IPS DF 19.7 (cell line): ENCODE measurements at regions not wholly inside any gene's neighbourhood (a gene's known extent, or its start where the extent isn't known, plus 50 kb on each side); places are given as distances from the start of the nearest gene placed in this dataset.

Source experiments
- DNase-seq: peaks from one replicate; pipeline ENCODE4 v3.0.0-alpha.2; 2013; ENCODE audit warnings: low read depth, low spot score

DNA sequence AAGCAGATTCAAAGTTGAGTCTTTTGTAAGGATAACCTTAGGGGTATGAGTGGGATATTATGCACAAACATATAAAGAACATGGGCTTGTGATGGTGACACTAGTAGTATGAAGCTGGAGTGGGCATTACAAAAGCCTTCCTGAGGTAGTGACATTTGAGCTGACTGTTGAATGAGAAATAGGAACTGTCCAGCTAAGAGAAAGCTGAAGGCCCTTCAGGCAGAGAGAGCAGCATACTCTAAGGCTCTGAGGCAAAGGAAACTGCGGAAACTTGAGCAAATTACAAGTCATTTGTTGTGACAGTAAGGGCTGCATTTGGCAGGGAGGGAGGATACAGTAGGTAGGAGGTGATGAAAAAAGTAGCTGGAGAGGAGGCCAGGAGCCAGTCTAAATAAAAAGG, 190.7 kb upstream of the CD96 start:
- DNase-seq = no peak

DNA sequence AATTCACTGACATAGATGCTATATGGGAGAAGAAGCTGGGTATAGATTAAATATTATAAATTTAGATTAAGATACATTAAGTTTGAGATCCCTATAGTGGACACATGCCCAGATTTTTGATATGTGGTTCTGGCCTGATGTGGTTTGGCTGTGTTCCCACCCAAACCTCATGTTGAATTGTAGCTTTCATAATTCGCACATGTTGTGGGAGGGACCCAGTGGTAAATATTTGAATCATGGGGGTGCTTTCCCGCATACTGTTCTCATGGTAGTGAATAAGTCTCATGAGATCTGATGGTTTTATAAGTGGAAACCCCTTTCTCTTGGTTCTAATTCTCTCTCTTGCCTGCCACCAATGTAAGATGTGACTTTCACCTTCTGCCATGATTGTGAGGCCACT, 189.4 kb upstream of the CD96 start:
- no peak for DNase-seq

DNA sequence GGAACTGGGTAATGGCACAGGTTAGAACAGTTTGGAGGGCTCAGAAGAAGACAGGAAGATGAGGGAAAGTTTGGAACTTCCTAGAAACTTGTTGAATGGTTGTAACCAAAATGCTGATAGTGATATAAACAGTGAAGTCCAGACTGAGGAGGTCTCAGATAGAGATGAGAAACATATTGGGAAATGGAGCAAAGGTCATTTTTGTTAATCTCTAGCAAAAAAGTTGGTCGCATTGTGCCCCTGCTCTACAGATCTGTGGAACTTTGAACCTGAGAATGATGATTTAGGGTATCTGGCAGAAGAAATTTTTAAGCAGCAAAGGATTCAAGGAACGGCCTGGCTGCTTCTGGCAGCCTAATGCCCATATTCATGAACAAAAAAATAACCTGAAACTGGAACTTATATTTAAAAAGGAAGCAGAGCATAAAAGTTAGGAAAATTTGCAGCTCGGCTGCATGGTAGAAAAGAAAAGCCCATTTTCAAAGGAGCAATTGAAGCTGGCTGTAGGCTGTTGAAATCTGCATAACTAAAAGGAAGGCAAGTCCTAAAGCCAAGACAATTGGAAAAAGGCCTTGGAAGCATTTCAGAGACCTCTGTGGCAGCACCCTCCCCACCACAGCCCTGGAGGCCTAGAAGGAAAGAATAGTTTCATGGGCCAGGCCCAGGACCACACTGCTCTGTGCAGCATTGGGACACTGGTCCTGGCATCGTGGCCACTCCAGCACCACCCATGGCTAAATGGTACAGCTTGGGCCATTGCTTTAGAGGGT, 182.6 kb upstream of the CD96 start:
- no peak for DNase-seq

GRCh38 chr3:111362381-111363009, 179.5 kb upstream of the CD96 start:
- DNase-seq = no peak

DNA sequence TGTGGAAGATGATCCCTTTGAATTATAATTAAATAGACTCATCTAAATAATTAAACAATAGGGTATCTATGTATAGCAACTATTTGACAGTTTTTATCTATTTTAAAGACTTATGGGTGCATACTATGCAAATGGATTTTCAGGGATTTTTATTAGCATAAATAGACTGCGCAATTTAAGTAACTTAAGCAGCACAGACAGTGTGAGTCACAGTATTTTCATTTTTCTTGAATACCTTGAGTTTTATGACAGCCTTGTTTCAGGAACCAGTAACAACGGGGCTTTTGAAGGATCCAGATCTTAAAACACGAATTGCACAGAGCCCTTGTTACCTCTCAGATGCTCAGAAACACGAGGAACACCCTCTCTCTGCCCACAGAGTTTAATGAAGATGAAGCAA, 175.5 kb upstream of the CD96 start:
- DNase-seq = no peak

DNA sequence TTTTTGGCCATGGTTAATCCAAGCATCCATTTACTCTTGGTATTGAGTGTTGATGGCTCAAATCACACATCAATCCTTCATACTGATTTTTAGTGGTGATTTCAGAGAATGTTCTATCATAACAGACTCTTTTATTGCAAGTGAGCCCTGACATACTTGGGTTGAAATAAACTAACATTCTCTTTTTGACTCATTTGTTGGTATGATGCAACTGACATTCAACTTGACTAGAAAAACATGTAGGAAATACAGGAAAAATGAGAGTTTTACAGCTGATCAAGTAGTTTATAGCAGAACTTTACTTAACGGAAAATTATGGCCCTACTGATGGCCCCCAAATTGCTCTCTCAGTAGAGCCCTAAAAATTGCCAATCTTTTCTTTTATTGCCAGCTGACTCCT, 173.9 kb upstream of the CD96 start:
- DNase-seq = no peak

GRCh38 chr3:111369958-111370357, 172.0 kb upstream of the CD96 start:
- no peak for DNase-seq

DNA sequence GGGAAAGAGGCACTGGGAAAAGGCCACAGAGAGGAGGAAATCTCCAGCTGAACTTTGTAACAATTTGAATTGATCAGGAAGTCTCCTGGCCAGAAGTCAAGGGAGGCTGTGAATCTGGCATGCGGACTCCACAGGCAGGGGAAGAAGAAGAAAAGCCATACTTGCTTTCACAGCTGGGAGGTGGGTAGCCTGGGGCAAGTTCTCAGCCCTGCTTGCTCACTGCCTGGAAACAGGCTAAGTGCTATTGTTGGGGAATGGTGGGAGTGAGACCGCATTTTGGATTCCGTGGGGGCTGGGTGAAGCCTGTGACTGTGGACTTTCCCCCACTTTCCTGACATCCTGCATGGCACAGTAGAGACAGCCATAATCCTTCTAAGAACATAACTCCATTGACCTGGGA, 168.8 kb upstream of the CD96 start:
- DNase-seq = no peak

GRCh38 chr3:111373861-111374260, 168.1 kb upstream of the CD96 start:
- DNase-seq = no peak

DNA sequence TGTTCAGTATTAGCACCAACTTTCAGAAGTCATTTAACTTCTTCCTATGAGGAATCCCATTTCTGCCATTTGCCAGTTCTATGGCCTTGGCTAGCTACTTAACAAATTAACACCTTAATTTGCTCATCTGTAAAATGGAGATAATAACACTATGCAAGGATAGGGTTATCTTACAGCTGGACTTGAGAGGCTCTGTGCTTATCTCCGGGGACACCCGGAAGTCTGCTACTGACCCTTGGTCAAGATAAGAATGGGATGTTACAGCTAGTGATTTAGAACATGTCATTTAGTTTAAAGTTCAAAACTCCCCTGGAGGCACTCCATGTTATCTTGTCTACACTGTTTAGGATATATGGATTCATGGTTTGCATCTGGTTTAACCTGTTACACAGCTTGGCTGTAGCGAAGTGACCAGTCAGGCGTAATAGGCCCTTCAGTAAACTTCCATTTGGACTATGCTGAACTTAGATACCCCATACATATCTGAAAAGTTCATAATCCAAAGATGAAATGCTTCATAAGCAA, 156.0 kb upstream of the CD96 start:
- DNase-seq = no peak

DNA sequence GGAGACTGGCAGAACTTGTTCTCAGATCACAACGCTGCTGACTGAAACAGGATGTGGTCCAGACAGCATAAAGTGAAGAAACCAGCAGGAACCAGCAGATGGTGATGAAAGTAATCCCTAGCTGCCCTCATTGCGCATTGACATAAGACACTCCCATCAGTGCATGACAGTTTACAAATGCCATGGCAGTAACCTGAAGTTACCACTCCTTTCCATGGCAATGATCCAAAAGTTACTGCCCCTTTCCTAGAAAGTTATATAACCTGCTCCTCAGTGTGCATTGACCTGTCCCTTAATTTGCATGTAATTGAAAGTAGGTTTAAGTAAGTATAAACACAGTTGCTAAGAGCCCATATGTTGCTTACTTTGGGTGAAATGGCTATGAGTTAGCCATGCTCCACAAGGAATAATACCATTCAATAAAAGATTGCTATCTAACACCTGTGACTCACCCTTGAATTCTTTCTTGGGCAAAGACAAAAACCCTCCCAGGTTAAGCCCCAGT, 149.1 kb upstream of the CD96 start:
- DNase-seq = no peak

DNA sequence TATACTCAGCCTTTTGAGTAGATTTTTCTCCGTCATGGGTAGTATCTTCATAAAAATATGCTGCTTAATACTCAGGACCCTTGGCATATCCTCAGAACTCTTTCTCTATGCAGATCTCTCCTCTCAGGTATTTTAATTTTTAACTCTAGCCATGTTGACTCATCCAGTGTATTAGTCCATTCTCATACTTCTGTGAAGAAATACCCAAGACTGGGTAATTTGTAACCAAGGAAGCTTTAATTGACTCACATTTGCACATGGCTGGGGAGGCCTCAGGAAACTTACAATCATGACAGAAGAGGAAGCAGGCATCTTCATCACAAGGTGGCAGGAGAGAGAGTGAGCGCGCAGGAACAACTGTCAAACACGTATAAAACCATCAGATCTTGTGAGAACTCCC, 129.3 kb upstream of the CD96 start:
- DNase-seq = no peak

DNA sequence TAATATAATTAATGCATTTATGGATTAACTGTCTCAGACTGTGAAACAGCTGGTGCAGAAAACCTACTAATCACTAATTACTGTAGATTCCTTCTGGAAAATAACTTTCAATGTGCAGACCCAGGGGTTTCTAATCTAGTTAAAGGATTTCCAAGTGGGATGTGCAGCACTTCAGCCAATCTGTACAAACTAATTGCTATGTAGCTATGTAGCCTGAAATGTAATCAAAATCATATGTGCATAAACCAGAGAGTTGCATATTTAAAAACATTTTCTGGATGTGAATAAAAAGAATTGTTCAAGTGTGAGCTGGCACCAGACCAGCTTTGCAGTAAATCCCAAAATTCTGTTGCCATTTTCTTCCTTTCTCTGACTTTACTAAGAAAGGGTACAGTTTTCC, 127.5 kb upstream of the CD96 start:
- DNase-seq = no peak

- no peak for DNase-seq
These were observed 127.0 kb upstream of the CD96 start for GRCh38 chr3:111415018-111415417.

GRCh38 chr3:111418391-111418790, 123.6 kb upstream of the CD96 start:
- DNase-seq = no peak

- no peak for DNase-seq
These were observed 113.7 kb upstream of the CD96 start for GRCh38 chr3:111428301-111428700.

GRCh38 chr3:111434941-111435622, 106.9 kb upstream of the CD96 start:
- no peak for DNase-seq

DNA sequence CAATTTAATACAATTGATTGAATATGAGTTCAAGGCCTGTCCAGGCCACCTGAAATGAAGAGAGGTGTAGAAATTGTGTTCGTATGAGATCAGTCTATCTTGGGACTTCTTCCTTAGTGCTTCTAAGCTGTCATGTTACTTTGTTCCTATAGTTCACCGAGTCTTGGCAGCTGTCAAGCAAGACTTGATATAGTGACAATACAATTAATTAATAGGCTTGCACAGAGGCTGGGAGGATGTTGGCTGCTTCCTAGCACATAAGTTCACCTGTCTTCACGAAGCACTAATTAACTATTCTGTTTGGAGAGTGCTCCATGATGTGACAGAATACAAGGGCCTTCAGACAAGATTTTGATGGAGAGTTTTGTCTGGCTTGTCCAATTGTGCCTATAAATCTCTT, 103.7 kb upstream of the CD96 start:
- no peak for DNase-seq

GRCh38 chr3:111454551-111454950, 87.4 kb upstream of the CD96 start:
- no peak for DNase-seq

GRCh38 chr3:111465081-111465670, 76.8 kb upstream of the CD96 start:
- DNase-seq = no peak

DNA sequence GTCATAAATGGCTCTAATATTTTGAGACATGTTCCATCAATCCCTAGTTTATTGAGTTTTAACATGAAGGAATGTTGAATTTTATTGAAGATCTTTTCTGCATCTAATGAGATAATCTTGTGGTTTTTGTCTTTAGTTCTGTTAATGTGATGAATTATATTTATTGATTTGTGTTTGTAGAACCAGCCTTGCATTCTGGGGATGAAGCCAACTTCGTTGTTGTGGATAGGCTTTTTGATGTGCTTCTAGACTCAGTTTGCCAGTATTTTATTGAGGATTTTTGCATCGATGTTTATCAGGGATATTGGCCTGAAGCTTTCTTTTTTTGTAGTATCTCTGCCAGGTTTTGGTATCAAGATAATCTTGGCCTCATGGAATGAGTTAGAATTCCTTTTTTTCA, 72.0 kb upstream of the CD96 start:
- no peak for DNase-seq

- DNase-seq = no peak
These were observed 70.2 kb upstream of the CD96 start for GRCh38 chr3:111471831-111472230.
